HG03558 (cell line): ENCODE measurements at regions not wholly inside any gene's neighbourhood (a gene's known extent, or its start where the extent isn't known, plus 50 kb on each side); places are given as distances from the start of the nearest gene placed in this dataset.
"Not testable (repeated sequence)": the region's sequence is repeated elsewhere in the genome, so short reads cannot be mapped to it uniquely, and the experiment has no call there.

Experiments
- ATAC-seq: cut with Tn5 transposase; IDR thresholded peaks from one replicate; pipeline ENCODE4 v1.9.1; 2021; ENCODE audit warnings: moderate number of reproducible peaks; ENCODE audit not compliant: unreplicated experiment; ENCODE audit errors: extremely low read depth

- not testable (repeated sequence) for ATAC-seq
Observed at GRCh38 chr16:31581065-31581464, 53.4 kb downstream of the AHSP start.

- ATAC-seq, result not testable (repeated sequence)
Observed at GRCh38 chr16:31601737-31602384, 74.2 kb downstream of the AHSP start.

- no peak for ATAC-seq
Observed at GRCh38 chr16:31618130-31618529, 90.4 kb downstream of the AHSP start.

- no peak for ATAC-seq
Observed at GRCh38 chr16:31636433-31636832, 108.7 kb downstream of the AHSP start.

GRCh38 chr16:31641279-31641678, 113.6 kb downstream of the AHSP start:
- no peak for ATAC-seq

- not testable (repeated sequence) for ATAC-seq
Observed at GRCh38 chr16:31655674-31656073, 128.0 kb downstream of the AHSP start.

GRCh38 chr16:31664683-31665482, 137.2 kb downstream of the AHSP start:
- no peak for ATAC-seq

GRCh38 chr16:31674686-31675085, 147.0 kb downstream of the AHSP start:
- no peak for ATAC-seq

- no peak for ATAC-seq
Observed at GRCh38 chr16:31676731-31677130, 149.0 kb downstream of the AHSP start.

GRCh38 chr16:31678649-31679325, 151.1 kb downstream of the AHSP start:
- no peak for ATAC-seq

GRCh38 chr16:31689331-31689730, 161.6 kb downstream of the AHSP start:
- ATAC-seq, result not testable (repeated sequence)

GRCh38 chr16:31692338-31692737, 164.6 kb downstream of the AHSP start:
- not testable (repeated sequence) for ATAC-seq

GRCh38 chr16:31693733-31694132, 166.0 kb downstream of the AHSP start:
- ATAC-seq, result no peak

- ATAC-seq, result no peak
Observed at GRCh38 chr16:31694461-31694860, 166.8 kb downstream of the AHSP start.

- ATAC-seq, result no peak
Observed at GRCh38 chr16:31695667-31696066, 168.0 kb downstream of the AHSP start.

- no peak for ATAC-seq
Observed at GRCh38 chr16:31696968-31697743, 169.5 kb downstream of the AHSP start.

GRCh38 chr16:31697744-31698125, 170.0 kb downstream of the AHSP start:
- no peak for ATAC-seq

- no peak for ATAC-seq
Observed at GRCh38 chr16:31698901-31699300, 171.2 kb downstream of the AHSP start.

GRCh38 chr16:31699601-31700000, 171.9 kb downstream of the AHSP start:
- ATAC-seq, result no peak

GRCh38 chr16:31700200-31700529, 172.5 kb downstream of the AHSP start:
- no peak for ATAC-seq
